ENCODE measurements at regions not wholly inside any gene's neighbourhood (a gene's known extent, or its start where the extent isn't known, plus 50 kb on each side); places are given as distances from the start of the nearest gene placed in this dataset.
"Not testable (repeated sequence)": the region's sequence is repeated elsewhere in the genome, so short reads cannot be mapped to it uniquely, and the experiment has no call there.

DNA sequence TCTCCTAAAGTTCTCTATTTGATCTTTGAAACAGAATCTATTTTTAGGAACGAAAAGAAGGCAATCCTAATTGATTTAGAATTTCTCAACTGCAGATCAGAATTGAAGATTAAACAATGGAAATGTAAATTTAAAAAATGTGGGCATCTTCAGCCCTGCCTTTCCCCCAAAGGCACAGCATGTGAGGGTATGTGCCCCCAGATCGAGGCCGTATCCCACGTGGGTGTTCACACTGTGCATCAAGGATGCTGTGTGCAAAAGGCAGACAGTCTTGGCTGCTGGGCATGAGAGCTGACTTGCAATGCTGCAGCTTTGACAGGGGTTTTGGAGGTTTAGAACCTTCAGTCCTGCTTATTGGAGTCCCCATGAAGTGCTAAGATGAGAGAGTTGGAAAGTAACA lies 346.3 kb downstream of the VRK1 start:
- DNase-seq (ENCODE audit: low read depth), result no peak

GRCh38 chr14:97148021-97148420 lies 350.8 kb downstream of the VRK1 start:
- not testable (repeated sequence) for DNase-seq (ENCODE audit: low read depth)

GRCh38 chr14:97149775-97150174 lies 352.6 kb downstream of the VRK1 start:
- DNase-seq (ENCODE audit: low read depth), result no peak

DNA sequence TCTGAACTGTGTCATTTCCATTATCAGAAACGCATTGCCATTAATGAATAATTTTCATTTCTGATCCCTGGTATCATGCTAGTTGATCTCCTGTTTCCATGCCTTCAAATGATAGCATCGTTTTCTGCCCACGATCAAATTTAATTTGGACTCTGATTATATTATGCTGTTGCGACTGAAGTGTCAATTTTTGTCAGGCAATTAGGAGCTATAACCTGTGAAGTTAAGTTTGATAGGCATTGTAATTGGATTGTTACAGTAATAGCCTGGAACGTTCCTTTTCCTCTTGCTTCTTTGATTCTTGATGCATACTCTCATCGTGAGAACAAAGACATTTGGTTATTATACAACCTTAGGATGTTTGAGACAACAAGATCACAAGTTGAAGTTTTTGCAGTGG lies 356.3 kb downstream of the VRK1 start:
- DNase-seq (ENCODE audit: low read depth), result no peak

DNA sequence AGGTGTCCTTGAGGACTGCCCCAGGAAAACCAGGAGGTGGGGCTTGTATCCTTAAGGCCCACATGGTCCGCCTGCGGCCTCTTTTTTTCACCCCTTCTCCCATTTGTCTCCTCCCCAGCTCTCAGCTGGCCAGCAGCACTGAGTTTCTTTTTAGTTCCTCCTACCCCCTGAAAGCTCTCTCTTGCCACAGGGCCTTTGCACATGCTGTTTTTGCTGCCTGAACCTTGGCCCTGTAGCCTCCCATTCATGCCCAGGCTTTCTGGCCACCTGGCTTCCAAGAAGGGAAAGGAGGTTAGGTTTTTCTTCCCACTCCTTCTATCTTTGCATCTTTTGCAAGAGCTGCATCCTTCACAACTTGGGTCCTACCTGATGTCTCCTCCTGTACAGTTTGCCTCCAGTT lies 358.1 kb downstream of the VRK1 start:
- DNase-seq (ENCODE audit: low read depth), result no peak

- DNase-seq (ENCODE audit: low read depth), result no peak
These were observed 358.6 kb downstream of the VRK1 start for GRCh38 chr14:97155814-97156213.

- no peak for DNase-seq (ENCODE audit: low read depth)
These were observed 359.5 kb downstream of the VRK1 start for GRCh38 chr14:97156705-97157104.

- no peak for DNase-seq (ENCODE audit: low read depth)
These were observed 360.9 kb downstream of the VRK1 start for GRCh38 chr14:97158102-97158501.

GRCh38 chr14:97159124-97159523 lies 361.9 kb downstream of the VRK1 start:
- no peak for DNase-seq (ENCODE audit: low read depth)

GRCh38 chr14:97162621-97163020 lies 365.4 kb downstream of the VRK1 start:
- no peak for DNase-seq (ENCODE audit: low read depth)

DNA sequence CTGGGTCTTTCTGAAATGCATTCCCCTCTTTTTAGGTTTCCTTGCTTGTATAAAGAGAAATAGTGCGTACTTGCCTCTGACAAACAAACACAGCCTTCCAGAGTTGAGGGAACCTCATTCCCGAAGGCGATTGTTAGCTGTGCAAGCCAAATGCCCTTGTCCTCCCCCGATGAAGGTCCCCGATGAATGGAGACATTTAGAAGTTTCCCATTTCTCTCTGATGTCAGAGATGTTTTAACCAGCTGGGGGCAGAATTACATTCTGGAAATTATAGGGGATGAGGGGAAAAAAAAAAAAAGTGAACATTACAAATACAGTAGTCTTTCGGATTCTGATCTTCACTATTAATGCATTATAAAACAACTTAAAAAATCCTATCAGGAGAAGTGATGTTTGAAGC lies 366.8 kb downstream of the VRK1 start:
- DNase-seq (ENCODE audit: low read depth), result no peak

DNA sequence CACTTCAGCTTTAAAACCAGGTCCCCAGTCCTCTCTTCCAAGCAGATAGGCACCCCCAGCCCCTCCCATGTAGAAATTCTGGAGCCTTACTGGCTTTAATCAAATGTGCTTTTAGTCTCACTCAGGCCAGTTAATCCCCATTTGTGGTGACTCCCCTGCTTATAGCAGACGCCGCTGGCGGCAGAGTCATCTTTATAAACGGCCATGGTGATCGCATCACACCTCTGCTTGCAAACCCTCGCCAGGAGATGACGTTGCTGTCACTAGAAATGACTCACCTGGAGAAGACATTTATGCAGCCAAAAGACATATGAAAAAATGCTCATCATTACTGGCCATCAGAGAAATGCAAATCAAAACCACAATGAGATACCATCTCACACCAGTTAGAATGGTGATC lies 369.3 kb downstream of the VRK1 start:
- DNase-seq (ENCODE audit: low read depth), result no peak

GRCh38 chr14:97167577-97167976 lies 370.4 kb downstream of the VRK1 start:
- not testable (repeated sequence) for DNase-seq (ENCODE audit: low read depth)

DNA sequence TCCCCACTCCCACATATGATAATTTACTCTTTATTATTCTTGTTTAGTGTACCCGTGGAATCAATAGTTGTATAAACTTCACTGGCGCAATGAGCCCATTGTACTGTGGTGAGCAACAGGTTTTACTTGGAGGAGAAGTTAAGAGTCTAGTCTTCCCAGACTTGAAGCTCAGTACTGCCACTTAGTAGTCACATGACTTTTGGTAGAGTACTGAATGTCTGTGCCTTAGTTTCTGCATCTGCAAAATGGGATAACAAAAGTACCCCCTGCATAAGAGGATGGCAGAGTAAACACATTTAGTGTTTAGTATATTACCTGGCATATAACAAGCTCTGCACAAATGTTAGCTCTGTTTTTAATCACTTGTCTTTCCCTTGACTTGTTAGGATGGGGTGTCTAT lies 375.5 kb downstream of the VRK1 start:
- DNase-seq (ENCODE audit: low read depth), result no peak

- DNase-seq (ENCODE audit: low read depth), result no peak
These were observed 379.8 kb downstream of the VRK1 start for GRCh38 chr14:97177016-97177415.

DNA sequence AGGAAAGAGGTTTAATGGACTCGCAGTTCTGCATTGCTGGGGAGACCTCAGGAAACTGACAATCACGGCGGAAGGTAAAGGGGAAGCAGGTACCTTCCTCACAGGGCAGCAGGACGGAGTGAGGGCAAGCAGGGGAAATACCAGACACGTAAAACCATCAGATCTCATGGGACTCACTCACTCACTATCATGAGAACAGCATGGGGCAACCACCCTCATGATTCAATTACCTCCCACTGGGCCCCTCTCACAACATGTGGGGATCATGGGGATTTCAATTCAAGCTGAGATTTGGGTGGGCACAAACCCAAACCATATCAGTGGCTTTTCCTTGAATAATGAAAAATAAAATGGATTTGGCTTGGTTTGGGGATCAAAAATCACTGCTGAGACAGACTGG lies 380.5 kb downstream of the VRK1 start:
- DNase-seq (ENCODE audit: low read depth), result no peak

DNA sequence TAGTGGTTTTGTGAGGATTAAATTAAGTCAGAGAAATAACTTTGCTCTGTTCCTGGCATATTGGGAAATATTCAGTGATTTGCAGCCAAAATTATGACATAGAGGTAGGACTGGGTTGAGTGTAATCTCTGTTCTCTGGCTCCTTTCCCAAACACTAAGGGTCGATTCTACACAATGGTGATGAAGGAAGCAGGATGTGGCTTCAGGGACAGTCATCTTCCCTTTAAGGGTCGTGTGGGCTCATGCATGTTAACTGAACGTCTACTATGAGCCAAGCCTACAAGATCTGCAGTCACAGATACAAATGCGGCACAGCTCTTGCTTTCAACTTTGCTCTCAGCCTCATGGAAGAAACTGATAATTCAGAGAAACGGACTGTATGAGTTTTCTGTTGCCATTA lies 381.6 kb downstream of the VRK1 start:
- DNase-seq (ENCODE audit: low read depth), result no peak

- DNase-seq (ENCODE audit: low read depth), result no peak
These were observed 382.4 kb downstream of the VRK1 start for GRCh38 chr14:97179573-97179972.

DNA sequence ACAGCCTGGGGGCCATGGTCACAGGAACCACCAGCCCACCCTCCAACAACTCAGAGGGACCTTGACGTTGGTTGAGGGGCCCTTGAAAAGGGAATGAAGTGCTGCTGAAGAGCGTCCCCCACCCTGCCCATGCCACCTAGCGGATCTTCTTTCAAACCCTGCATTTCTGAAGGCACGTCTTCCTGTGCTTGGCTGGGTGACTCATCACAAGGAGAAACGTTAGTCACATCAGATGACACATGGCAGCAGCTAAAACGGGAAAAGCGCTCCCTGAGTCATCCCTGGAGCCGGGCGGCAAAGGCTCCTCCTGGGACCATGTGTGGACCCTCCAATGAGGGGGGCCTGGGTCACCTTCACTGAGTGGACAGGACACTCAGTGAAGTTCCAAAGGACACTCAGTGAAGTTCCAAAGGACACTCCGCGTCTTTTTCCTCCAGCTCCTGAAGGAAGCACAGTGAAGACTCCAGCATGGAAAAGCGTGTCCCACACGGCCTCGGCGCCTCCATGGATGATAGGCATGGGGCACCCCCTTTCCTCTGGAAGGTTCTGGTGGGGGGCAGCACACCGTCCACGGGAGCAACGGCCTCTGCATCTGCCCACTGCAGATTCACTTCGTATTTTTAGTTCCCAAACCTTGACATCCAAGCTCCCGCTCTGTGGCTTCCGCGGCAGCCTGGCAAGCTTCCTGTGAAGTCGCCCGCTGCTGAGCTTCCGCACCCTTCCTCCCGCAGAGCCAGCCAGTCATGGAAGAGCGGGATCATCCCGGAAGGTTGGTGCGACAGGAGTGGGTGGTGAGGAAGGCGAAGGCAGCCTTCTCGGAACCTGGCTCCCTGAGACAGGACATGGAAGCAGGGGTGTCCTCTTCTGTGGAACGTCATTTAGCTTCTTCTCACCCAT lies 383.4 kb downstream of the VRK1 start:
- DNase-seq (ENCODE audit: low read depth), result no peak

DNA sequence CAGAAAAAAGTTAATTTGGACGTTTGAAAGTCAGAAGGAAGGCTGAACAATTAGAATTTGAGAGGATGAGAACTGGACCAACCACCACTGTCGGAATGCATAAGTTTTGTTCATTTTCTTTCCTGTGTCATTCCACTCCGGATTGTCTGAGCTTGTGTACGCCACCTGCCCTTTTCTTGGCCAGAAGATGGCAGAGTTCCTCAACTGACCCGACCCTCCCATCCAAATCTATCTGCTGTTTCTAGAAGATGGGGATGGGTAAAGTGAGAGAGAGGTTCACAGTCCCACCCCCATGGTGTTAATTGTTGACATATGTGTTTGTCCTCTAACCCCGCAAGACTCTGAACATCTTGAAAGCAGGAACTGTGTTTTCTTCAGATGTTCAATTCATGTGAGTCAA lies 388.0 kb downstream of the VRK1 start:
- DNase-seq (ENCODE audit: low read depth), result no peak

GRCh38 chr14:97187916-97188315 lies 390.7 kb downstream of the VRK1 start:
- no peak for DNase-seq (ENCODE audit: low read depth)

DNA sequence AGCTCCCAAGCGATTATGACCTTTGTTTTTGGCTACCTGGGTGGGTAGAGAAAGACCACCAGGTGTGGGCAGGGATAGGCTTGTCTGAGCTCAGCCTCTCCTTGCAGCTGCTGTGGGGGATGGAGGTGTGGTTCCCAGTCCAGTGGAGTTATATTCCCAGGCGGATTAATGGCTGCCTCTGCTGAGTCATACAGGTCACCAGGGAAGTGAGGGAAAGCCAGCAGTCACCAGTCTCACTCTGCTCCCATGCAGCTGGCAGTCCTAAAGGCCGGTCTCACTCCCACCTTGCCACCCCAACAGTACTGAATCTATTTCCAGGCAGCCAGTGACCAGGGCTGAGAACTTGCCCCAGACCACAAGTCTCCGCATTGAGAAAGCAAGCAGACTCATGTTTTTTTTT lies 399.2 kb downstream of the VRK1 start:
- DNase-seq (ENCODE audit: low read depth), result no peak

GRCh38 chr14:97198813-97199212 lies 401.6 kb downstream of the VRK1 start:
- DNase-seq (ENCODE audit: low read depth), result no peak

- DNase-seq (ENCODE audit: low read depth), result no peak
These were observed 403.1 kb downstream of the VRK1 start for GRCh38 chr14:97200245-97200644.

Measured in non-pigmented ciliary epithelial cell (primary cell).